ENCODE measurements at regions not wholly inside any gene's neighbourhood (a gene's known extent, or its start where the extent isn't known, plus 50 kb on each side); places are given as distances from the start of the nearest gene placed in this dataset.

- no peak for TF ChIP-seq MXI1 (IDR thresholded peaks at IDR 0.05; ENCODE audit: low read depth, low read length)
- no peak for TF ChIP-seq USF2 (IDR thresholded peaks at IDR 0.05; ENCODE audit: borderline replicate concordance, low read depth, low read length)
- no peak for TF ChIP-seq YY1 (IDR thresholded peaks at IDR 0.05; ENCODE audit: low read depth)
- TF ChIP-seq GATA2 (CRISPR knock-in tag; IDR thresholded peaks at IDR 0.05), result no peak
- no peak for TF ChIP-seq TEAD4 (IDR thresholded peaks at IDR 0.05; ENCODE audit: borderline replicate concordance, insufficient read depth)
- TF ChIP-seq POLR2AphosphoS5 (IDR thresholded peaks at IDR 0.05; ENCODE audit: low read depth, low read length), result no peak
- TF ChIP-seq SMC3 (IDR thresholded peaks at IDR 0.05; ENCODE audit: low read depth, low read length), result no peak
- no peak for TF ChIP-seq NFIC (IDR thresholded peaks at IDR 0.05; ENCODE audit: borderline replicate concordance)
- no peak for TF ChIP-seq TAF1 (IDR thresholded peaks at IDR 0.05; ENCODE audit: borderline replicate concordance, low read depth, low read length)
- TF ChIP-seq JUND (IDR thresholded peaks at IDR 0.05), result no peak
- no peak for TF ChIP-seq FOXM1 (IDR thresholded peaks at IDR 0.05; ENCODE audit: low read depth)
- no peak for TF ChIP-seq PBX3 (IDR thresholded peaks at IDR 0.05)
- no peak for TF ChIP-seq MAX (IDR thresholded peaks at IDR 0.05; ENCODE audit: low read depth)
- TF ChIP-seq RXRA (IDR thresholded peaks at IDR 0.05; ENCODE audit: borderline replicate concordance, low read depth), result no peak
- TF ChIP-seq CHD2 (IDR thresholded peaks at IDR 0.05; ENCODE audit: low read length, partially characterized antibody), result no peak
- TF ChIP-seq RAD21 (IDR thresholded peaks at IDR 0.05; ENCODE audit: low read length), result no peak
- TF ChIP-seq TCF12 (IDR thresholded peaks at IDR 0.05), result no peak
- no peak for TF ChIP-seq RFX5 (IDR thresholded peaks at IDR 0.05; ENCODE audit: low read length)
- TF ChIP-seq FOXJ3 (CRISPR knock-in tag; IDR thresholded peaks at IDR 0.05), result no peak
- no peaks in the 10 kb centered on the region for H3K4me1 ChIP-seq (ENCODE audit: control insufficient read depth in 1 of 2, insufficient read depth in 2 of 2, low read depth in 1 of 2, low read length in 1 of 2)
- H3F3A ChIP-seq (replicated peaks; ENCODE audit: insufficient read depth), result no peaks in the 10 kb centered on the region
- POLR2A ChIA-PET, result no interaction called here
- no peak overlapping the region for H3K4me3 ChIP-seq (ENCODE audit: low read depth in 2 of 2, low read length in 1 of 2)
- no peak overlapping the region for H3K27ac ChIP-seq (ENCODE audit: low read depth in 2 of 2, low read length in 1 of 2)
- H3K4me2 ChIP-seq, result no peak overlapping the region
- no peaks in the 10 kb centered on the region for H3K36me3 ChIP-seq (replicated peaks in 1 of 2; ENCODE audit: control insufficient read depth in 1 of 2, insufficient read depth in 2 of 2, low read length in 1 of 2)
- WGBS (ENCODE audit: low lambda C conversion rate), result 40% methylated on average over 4 of the region's 4 CpGs
- no peaks in the 10 kb centered on the region for H4K20me1 ChIP-seq (ENCODE audit: insufficient read depth)
- CTCF ChIA-PET, result interaction anchor here (1.1 kb wide), 1 partner anchor 12 kb away, joined by 3 read pairs; no protein-coding TSS in a partner anchor
- H3K9me2 ChIP-seq, result no peaks in the 10 kb centered on the region
- no peak overlapping the region for H2AFZ ChIP-seq (ENCODE audit: low read depth)
- no peaks in the 10 kb centered on the region for H3K79me2 ChIP-seq (ENCODE audit: insufficient read depth)
- DNase-seq, result no peak
- no peak overlapping the region for H3K9ac ChIP-seq
- no peaks in the 10 kb centered on the region for H3K9me3 ChIP-seq
- no peaks in the 10 kb centered on the region for H3K27me3 ChIP-seq (ENCODE audit: insufficient read depth)
Measured at GRCh38 chr16:61403386-61403785, 632.9 kb downstream of the CDH8 start.

- Histone ChIP-seq H3K79me2 (ENCODE audit: insufficient read depth) (no peaks in the 10 kb centered on the region), H3K4me3 (ENCODE audit: low read depth in 2 of 2, low read length in 1 of 2) (no peak overlapping the region), H3K27me3 (ENCODE audit: insufficient read depth) (no peaks in the 10 kb centered on the region), H3K4me2 (no peak overlapping the region), H3K9ac (no peak overlapping the region), H3K9me3 (peaks cover 3% of the 10 kb centered on the region; the same call in 1 of the 2 replicates), H3F3A (replicated peaks; ENCODE audit: insufficient read depth) (no peaks in the 10 kb centered on the region), H3K36me3 (replicated peaks in 1 of 2; ENCODE audit: control insufficient read depth in 1 of 2, insufficient read depth in 2 of 2, low read length in 1 of 2) (no peaks in the 10 kb centered on the region), H2AFZ (ENCODE audit: low read depth) (no peak overlapping the region), H3K4me1 (ENCODE audit: control insufficient read depth in 1 of 2, insufficient read depth in 2 of 2, low read depth in 1 of 2, low read length in 1 of 2) (no peaks in the 10 kb centered on the region), H3K27ac (ENCODE audit: low read depth in 2 of 2, low read length in 1 of 2) (no peak overlapping the region), H3K9me2 (no peaks in the 10 kb centered on the region), H4K20me1 (ENCODE audit: insufficient read depth) (no peaks in the 10 kb centered on the region)
- DNase-seq, result no peak
- CTCF ChIA-PET, result no interaction called here
- WGBS (ENCODE audit: low lambda C conversion rate), result 25% methylated on average over 4 of the region's 4 CpGs
- POLR2A ChIA-PET, result no interaction called here
- TF ChIP-seq SMC3 (IDR thresholded peaks at IDR 0.05; ENCODE audit: low read depth, low read length) (no peak), ELF1 (IDR thresholded peaks at IDR 0.05) (no peak), MXI1 (IDR thresholded peaks at IDR 0.05; ENCODE audit: low read depth, low read length) (no peak), PBX3 (IDR thresholded peaks at IDR 0.05) (no peak), RFX5 (IDR thresholded peaks at IDR 0.05; ENCODE audit: low read length) (no peak)
Measured at GRCh38 chr16:61391896-61392295, 644.3 kb downstream of the CDH8 start.

Data from SK-N-SH (cell line).